Calu3 (cell line): ENCODE measurements at regions not wholly inside any gene's neighbourhood (a gene's known extent, or its start where the extent isn't known, plus 50 kb on each side); places are given as distances from the start of the nearest gene placed in this dataset.

Experiments used
- BruUV-seq: library from RNA; stranded (reverse); fragments of 400-500 nt; replicated peaks from 2 replicates; lab custom pipeline; 2021; lab: Mats Ljungman, UMichigan
- CTCF ChIA-PET: fragments of 300-600 bp; sonication (Branson Sonifier 250); formaldehyde crosslinking; loops from one replicate; lab custom pipeline; 2022; ENCODE audit warnings: antibody characterized with exemption; lab: Charles Lee
- DNase-seq: peaks from one replicate; pipeline ENCODE4 v3.0.0; 2022
- H3K27ac Mint-ChIP-seq: one replicate; pipeline ENCODE4 v1.8.0; 2022; ENCODE audit warnings: mixed read lengths; ENCODE audit not compliant: unreplicated experiment
- H3K27me3 Mint-ChIP-seq: one replicate; pipeline ENCODE4 v1.8.0; 2022; ENCODE audit warnings: mixed read lengths; ENCODE audit not compliant: unreplicated experiment
- H3K36me3 Mint-ChIP-seq: one replicate; pipeline ENCODE4 v1.8.0; 2022; ENCODE audit warnings: mild to moderate bottlenecking, moderate library complexity, mixed read lengths; ENCODE audit not compliant: insufficient read depth, unreplicated experiment
- H3K4me1 Mint-ChIP-seq: one replicate; pipeline ENCODE4 v1.8.0; 2022; ENCODE audit warnings: mild to moderate bottlenecking, low read depth, mixed read lengths; ENCODE audit not compliant: unreplicated experiment
- H3K4me3 Mint-ChIP-seq: one replicate; pipeline ENCODE4 v1.8.0; 2022; ENCODE audit warnings: mild to moderate bottlenecking, low read depth, moderate library complexity, mixed read lengths; ENCODE audit not compliant: unreplicated experiment
- H3K9me3 Mint-ChIP-seq: one replicate; pipeline ENCODE4 v1.8.0; 2022; ENCODE audit warnings: low read depth, mixed read lengths; ENCODE audit not compliant: unreplicated experiment
- intact Hi-C: fragments of 100-400 bp; cut with micrococcal nuclease; formaldehyde crosslinking; loops from one replicate; pipeline ENCODE4 v1.10.0; 2022; ENCODE audit not compliant: unreplicated experiment
- TF ChIP-seq, protein P1 (sequence below): fragments of 200-600 bp; IDR thresholded peaks from one replicate; pipeline ENCODE4 v1.8.0; 2022; ENCODE audit warnings: antibody characterized with exemption; ENCODE audit not compliant: unreplicated experiment

DNA sequence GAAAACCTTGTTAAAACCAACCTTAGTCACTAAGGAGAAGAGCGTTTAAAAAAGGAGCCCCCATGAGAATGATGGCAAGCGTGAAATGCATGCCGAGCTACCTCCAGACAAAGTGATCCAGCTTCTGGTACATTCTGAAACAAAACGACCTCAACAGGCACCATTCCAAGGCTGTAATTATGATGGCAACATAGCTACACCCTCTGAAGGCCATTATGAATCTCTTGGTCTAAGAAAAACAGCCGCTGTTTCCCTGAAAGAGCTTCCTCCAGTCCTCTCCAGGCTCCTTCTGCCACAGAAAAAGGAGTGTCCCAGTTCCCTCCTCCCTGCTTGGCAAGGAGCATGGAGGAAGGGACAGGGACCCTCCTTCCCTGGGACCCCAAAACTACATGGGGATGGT, 50.0 kb upstream of the ABLIM1 start:
- no TSS peak for BruUV-seq
- H3K27ac Mint-ChIP-seq, result no peak overlapping the region
- CTCF ChIA-PET, result interaction anchor here (1.5 to 1.7 kb wide), 2 partner anchors 59 to 77 kb away, joined by 3 to 4 read pairs; no protein-coding TSS in a partner anchor

DNA sequence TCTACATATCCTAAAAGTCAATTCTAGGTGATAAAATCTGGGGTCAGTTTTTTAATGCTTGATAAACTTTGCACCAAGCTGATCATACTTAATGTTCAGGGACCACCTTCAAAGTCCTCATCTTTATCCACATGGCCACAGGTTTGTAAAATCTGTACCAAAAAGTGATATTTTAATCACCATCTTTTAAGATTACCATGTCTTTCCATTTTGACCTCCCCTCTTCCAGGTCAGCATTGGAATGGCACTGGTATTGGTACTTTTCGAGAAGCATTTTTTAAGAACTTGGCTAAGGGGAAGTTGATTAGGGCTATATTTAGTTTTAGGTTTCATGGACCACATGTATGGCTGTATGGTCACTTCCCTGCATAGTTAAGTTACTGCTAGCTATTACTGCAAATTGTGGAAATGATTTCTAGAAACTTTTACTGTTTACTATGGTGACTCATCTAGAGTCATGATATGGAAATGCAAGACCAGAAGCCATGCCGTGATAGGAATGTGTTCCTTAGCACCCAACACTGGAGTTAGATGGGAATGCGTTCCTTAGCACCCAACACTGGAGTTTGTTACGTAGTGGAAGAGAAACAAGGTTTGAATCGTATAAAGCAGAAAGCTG, 50.8 kb upstream of the ABLIM1 start:
- CTCF ChIA-PET, result interaction anchor here (1.5 to 1.7 kb wide), 2 partner anchors 59 to 76 kb away, joined by 3 to 4 read pairs; no protein-coding TSS in a partner anchor
- peaks cover 24% of the 10 kb centered on the region for H3K4me1 Mint-ChIP-seq
- no peak overlapping the region for H3K27ac Mint-ChIP-seq
- no peaks in the 10 kb centered on the region for H3K27me3 Mint-ChIP-seq
- no peak for DNase-seq
- intact Hi-C loops, result loop anchor here (10.0 kb wide), 1 partner anchor 404 kb away; no protein-coding TSS in a partner anchor
- no peaks in the 10 kb centered on the region for H3K36me3 Mint-ChIP-seq
- H3K4me3 Mint-ChIP-seq, result no peak overlapping the region
- no TSS peak for BruUV-seq
- TF ChIP-seq, protein P1, sequence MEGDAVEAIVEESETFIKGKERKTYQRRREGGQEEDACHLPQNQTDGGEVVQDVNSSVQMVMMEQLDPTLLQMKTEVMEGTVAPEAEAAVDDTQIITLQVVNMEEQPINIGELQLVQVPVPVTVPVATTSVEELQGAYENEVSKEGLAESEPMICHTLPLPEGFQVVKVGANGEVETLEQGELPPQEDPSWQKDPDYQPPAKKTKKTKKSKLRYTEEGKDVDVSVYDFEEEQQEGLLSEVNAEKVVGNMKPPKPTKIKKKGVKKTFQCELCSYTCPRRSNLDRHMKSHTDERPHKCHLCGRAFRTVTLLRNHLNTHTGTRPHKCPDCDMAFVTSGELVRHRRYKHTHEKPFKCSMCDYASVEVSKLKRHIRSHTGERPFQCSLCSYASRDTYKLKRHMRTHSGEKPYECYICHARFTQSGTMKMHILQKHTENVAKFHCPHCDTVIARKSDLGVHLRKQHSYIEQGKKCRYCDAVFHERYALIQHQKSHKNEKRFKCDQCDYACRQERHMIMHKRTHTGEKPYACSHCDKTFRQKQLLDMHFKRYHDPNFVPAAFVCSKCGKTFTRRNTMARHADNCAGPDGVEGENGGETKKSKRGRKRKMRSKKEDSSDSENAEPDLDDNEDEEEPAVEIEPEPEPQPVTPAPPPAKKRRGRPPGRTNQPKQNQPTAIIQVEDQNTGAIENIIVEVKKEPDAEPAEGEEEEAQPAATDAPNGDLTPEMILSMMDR, result no peak
- H3K9me3 Mint-ChIP-seq, result no peaks in the 10 kb centered on the region

More for the DNA sequence above, 50.0 kb upstream of the ABLIM1 start:
- Mint-ChIP-seq H3K9me3 (no peaks in the 10 kb centered on the region), H3K4me3 (no peak overlapping the region), H3K27me3 (no peaks in the 10 kb centered on the region), H3K36me3 (no peaks in the 10 kb centered on the region), H3K4me1 (peaks cover 17% of the 10 kb centered on the region)
- DNase-seq, result no peak
- intact Hi-C loops, result loop anchor here (10.0 kb wide), 1 partner anchor 403 kb away; no protein-coding TSS in a partner anchor
- TF ChIP-seq, protein P1, result no peak

DNA sequence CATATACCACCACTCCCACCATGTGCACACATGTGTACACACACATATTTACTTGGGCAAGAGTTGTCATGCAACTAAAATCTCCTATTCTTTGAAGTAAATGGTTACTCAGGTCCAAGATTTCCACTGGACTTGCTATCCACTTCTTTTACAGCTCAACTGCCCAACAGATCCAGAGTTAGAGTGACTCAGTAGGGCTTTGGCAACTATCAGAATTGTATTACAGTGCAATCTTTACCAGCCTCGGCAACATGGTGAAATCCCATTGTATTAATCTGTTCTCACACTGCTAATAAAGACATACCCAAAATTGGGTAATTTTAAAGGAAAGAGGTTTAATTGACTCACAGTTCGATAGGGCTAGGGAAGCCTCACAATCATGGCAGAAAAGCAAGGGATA, 51.9 kb upstream of the ABLIM1 start:
- Mint-ChIP-seq H3K9me3 (no peaks in the 10 kb centered on the region), H3K27ac (no peak overlapping the region), H3K27me3 (no peaks in the 10 kb centered on the region), H3K36me3 (no peaks in the 10 kb centered on the region), H3K4me3 (no peak overlapping the region), H3K4me1 (peaks cover 36% of the 10 kb centered on the region)
- intact Hi-C loops, result loop anchor here (5.0 to 10.0 kb wide), 3 partner anchors 77 to 415 kb away; no protein-coding TSS in a partner anchor
- TF ChIP-seq, protein P1, result no peak
- BruUV-seq, result no TSS peak
- DNase-seq, result no peak
- CTCF ChIA-PET, result interaction anchor here (1.7 kb wide), 1 partner anchor 58 kb away, joined by 3 read pairs; no protein-coding TSS in a partner anchor

DNA sequence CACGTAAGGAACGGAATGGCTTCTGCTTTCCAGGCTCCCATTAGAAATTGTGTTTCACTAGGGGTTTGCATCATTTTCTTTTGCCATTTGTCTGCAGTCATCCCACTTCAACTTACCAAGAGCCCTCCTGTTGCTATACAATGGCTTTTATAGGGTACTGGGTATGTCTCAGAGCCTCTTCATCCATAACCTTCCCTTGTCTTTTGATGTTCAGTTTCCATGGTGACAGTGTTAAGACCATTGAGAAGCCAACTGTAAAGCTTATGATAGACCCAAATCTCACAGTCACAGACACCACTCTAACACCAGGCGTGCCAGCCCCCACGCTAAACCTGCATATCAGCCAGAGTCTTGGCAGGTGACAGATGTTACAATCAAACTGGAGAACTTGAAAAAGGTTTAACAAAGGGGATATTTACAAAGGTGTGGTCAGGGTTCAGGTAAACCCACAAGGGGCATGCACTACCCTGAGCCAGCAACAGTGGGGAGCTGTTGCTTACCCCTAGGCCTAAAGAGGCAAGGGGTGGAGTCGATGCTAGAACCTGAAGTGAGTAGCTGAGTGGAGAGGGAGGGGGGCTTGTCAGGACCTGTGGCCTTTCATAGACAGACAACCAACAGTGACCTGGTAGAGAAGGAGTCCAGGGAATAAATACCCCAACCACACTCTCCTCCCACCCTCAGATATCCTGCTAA, 53.2 kb upstream of the ABLIM1 start:
- BruUV-seq, result no TSS peak
- no peak overlapping the region for H3K27ac Mint-ChIP-seq
- peaks cover 41% of the 10 kb centered on the region for H3K4me1 Mint-ChIP-seq
- TF ChIP-seq, protein P1, result no peak
- H3K4me3 Mint-ChIP-seq, result no peak overlapping the region
- intact Hi-C loops, result loop anchor here (5.0 to 10.0 kb wide), 2 partner anchors 76 to 413 kb away; no protein-coding TSS in a partner anchor
- DNase-seq, result no peak
- H3K9me3 Mint-ChIP-seq, result no peaks in the 10 kb centered on the region
- H3K27me3 Mint-ChIP-seq, result no peaks in the 10 kb centered on the region
- no peaks in the 10 kb centered on the region for H3K36me3 Mint-ChIP-seq
- CTCF ChIA-PET, result interaction anchor here (0.5 kb wide), 1 partner anchor 193 kb away, joined by 4 read pairs; no protein-coding TSS in a partner anchor
